OCI-LY1 (cell line): ENCODE measurements at regions not wholly inside any gene's neighbourhood (a gene's known extent, or its start where the extent isn't known, plus 50 kb on each side); places are given as distances from the start of the nearest gene placed in this dataset.

Experiments
- H2AFZ ChIP-seq: fragments of 200-600 bp; sonication (generic), shearing (Covaris generic); 2 replicates; pipeline ENCODE4 v1.6.0; 2014; ENCODE audit warnings: antibody characterized with exemption, mild to moderate bottlenecking, low read length
- H3F3A ChIP-seq: fragments of 200-600 bp; sonication (generic), shearing (Covaris generic); 2 replicates; pipeline ENCODE4 v1.6.0; 2014; ENCODE audit warnings: mild to moderate bottlenecking, antibody characterized with exemption, low read length, moderate library complexity; ENCODE audit not compliant: insufficient read depth
- H3K27ac ChIP-seq: fragments of 200-600 bp; sonication (generic); 2 replicates; pipeline ENCODE4 v1.5.1; 2014; ENCODE audit warnings: low read length, mixed run types, mild to moderate bottlenecking, low read depth; ENCODE audit not compliant: poor library complexity, severe bottlenecking
- H3K27me3 ChIP-seq: fragments of 200-600 bp; sonication (generic); 2 replicates; pipeline ENCODE4 v1.6.0; 2014; ENCODE audit warnings: antibody characterized with exemption, mild to moderate bottlenecking, low read length, moderate library complexity; ENCODE audit not compliant: insufficient read depth
- H3K36me3 ChIP-seq: fragments of 200-600 bp; sonication (generic); 2 replicates; pipeline ENCODE4 v1.6.1; 2014; ENCODE audit warnings: mild to moderate bottlenecking, antibody characterized with exemption, low read length, moderate library complexity, mixed read lengths; ENCODE audit not compliant: insufficient read depth
- H3K4me1 ChIP-seq: fragments of 200-600 bp; sonication (generic); 2 replicates; pipeline ENCODE4 v1.5.1; 2014; ENCODE audit warnings: mild to moderate bottlenecking, low read length, moderate library complexity; ENCODE audit not compliant: insufficient read depth, severe bottlenecking
- H3K4me2 ChIP-seq: fragments of 200-600 bp; sonication (generic), shearing (Covaris generic); 2 replicates; pipeline ENCODE4 v1.6.1; 2014; ENCODE audit warnings: low read length
- H3K4me3 ChIP-seq: fragments of 200-600 bp; sonication (generic); 2 replicates; pipeline ENCODE4 v1.5.1; 2014; ENCODE audit warnings: low read length, low read depth, mild to moderate bottlenecking, mixed read lengths; ENCODE audit not compliant: poor library complexity, severe bottlenecking
- H3K79me2 ChIP-seq: fragments of 200-600 bp; shearing (Covaris generic); 2 replicates; pipeline ENCODE4 v1.6.1; 2016; ENCODE audit warnings: mixed run types, low read length, mixed read lengths; ENCODE audit not compliant: insufficient read depth
- H3K9ac ChIP-seq: fragments of 200-600 bp; sonication (generic), shearing (Covaris generic); 2 replicates; pipeline ENCODE4 v1.6.1; 2014; ENCODE audit warnings: mild to moderate bottlenecking, low read length, mixed read lengths
- H3K9me2 ChIP-seq: fragments of 200-600 bp; sonication (generic), shearing (Covaris generic); 2 replicates; pipeline ENCODE4 v1.6.1; 2014; ENCODE audit warnings: low read depth, mild to moderate bottlenecking, low read length, mixed read lengths
- H3K9me3 ChIP-seq: fragments of 200-600 bp; shearing (Covaris generic); 2 replicates; pipeline ENCODE4 v1.6.1; 2014; ENCODE audit warnings: low read length, mixed read lengths
- H4K20me1 ChIP-seq: fragments of 200-600 bp; sonication (generic), shearing (Covaris generic); 2 replicates; pipeline ENCODE4 v1.6.0; 2016; ENCODE audit warnings: mild to moderate bottlenecking, low read length; ENCODE audit not compliant: insufficient read depth
- EZH2 ChIP-seq: fragments of 200-600 bp; sonication (generic), shearing (Covaris generic); IDR thresholded peaks from 2 replicates; pipeline ENCODE4 v1.8.0; 2017; ENCODE audit warnings: borderline replicate concordance, mixed run types, mild to moderate bottlenecking, antibody characterized with exemption, low read length, moderate library complexity, mixed read lengths
- TF ChIP-seq, protein P1 (sequence below): fragments of 200-600 bp; sonication (generic), shearing (Covaris generic); IDR thresholded peaks from 2 replicates; pipeline ENCODE4 v1.5.1; 2017; ENCODE audit warnings: mild to moderate bottlenecking, antibody characterized with exemption, low read length, moderate library complexity, mixed read lengths

DNA sequence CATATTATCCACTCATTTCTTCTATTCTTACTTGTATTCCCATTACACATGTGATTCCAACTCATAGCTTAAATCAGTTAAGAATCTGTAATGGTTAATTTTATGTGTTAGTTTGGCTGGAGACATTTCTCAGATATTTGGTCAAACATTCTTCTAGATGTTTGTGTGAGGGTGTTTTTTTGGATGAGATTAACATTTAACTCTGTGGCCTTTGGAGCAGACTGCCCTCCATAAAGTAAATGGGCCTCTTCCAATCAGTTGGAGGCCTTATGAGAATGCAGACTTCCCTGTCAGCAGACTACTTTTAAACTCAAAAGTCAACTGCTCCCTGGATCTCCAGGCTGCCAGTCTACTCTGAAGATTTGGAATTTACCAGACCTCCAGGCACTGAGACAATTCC is 976.8 kb upstream of the ACVR2A start:
- no peak overlapping the region for H3K4me3 ChIP-seq

DNA sequence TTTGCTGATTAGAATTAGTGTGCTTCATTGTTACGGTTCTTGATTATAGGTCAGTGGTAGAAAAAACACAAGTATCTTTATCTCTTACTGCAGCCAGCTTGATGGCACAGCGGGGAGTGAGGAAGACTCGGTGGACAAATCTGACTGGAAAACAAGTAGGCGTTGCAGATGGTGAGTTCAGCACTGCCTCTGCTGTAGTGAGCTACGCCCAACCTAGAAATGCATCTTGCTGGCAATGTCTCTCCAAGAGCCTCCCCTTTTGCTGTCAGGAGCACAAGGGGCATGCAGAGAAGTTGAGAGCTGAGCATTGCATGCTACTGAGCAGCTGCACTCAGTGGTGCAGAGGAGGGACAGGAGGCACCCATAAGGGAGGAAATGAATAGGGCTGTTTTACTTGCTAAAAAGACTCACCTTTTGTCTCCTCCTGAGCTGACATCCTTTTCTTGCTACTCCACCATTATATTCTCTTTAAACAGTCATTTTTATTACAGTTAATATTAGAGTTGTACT is 977.3 kb upstream of the ACVR2A start:
- H3K36me3 ChIP-seq, result no peaks in the 10 kb centered on the region

More for the DNA sequence above, 976.8 kb upstream of the ACVR2A start:
- H3K9me3 ChIP-seq, result no peaks in the 10 kb centered on the region
- H3K4me2 ChIP-seq, result no peak overlapping the region
- H4K20me1 ChIP-seq, result no peaks in the 10 kb centered on the region
- H3K9ac ChIP-seq, result no peak overlapping the region
- no peaks in the 10 kb centered on the region for H3K4me1 ChIP-seq
- no peaks in the 10 kb centered on the region for H3K79me2 ChIP-seq
- H3K36me3 ChIP-seq, result no peaks in the 10 kb centered on the region
- no peaks in the 10 kb centered on the region for H3K9me2 ChIP-seq
- no peaks in the 10 kb centered on the region for H3F3A ChIP-seq
- H2AFZ ChIP-seq, result no peak overlapping the region
- H3K27ac ChIP-seq, result no peak overlapping the region
- H3K27me3 ChIP-seq, result no peaks in the 10 kb centered on the region
- no peak for TF ChIP-seq EZH2
- TF ChIP-seq, protein P1, sequence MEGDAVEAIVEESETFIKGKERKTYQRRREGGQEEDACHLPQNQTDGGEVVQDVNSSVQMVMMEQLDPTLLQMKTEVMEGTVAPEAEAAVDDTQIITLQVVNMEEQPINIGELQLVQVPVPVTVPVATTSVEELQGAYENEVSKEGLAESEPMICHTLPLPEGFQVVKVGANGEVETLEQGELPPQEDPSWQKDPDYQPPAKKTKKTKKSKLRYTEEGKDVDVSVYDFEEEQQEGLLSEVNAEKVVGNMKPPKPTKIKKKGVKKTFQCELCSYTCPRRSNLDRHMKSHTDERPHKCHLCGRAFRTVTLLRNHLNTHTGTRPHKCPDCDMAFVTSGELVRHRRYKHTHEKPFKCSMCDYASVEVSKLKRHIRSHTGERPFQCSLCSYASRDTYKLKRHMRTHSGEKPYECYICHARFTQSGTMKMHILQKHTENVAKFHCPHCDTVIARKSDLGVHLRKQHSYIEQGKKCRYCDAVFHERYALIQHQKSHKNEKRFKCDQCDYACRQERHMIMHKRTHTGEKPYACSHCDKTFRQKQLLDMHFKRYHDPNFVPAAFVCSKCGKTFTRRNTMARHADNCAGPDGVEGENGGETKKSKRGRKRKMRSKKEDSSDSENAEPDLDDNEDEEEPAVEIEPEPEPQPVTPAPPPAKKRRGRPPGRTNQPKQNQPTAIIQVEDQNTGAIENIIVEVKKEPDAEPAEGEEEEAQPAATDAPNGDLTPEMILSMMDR, result no peak

DNA sequence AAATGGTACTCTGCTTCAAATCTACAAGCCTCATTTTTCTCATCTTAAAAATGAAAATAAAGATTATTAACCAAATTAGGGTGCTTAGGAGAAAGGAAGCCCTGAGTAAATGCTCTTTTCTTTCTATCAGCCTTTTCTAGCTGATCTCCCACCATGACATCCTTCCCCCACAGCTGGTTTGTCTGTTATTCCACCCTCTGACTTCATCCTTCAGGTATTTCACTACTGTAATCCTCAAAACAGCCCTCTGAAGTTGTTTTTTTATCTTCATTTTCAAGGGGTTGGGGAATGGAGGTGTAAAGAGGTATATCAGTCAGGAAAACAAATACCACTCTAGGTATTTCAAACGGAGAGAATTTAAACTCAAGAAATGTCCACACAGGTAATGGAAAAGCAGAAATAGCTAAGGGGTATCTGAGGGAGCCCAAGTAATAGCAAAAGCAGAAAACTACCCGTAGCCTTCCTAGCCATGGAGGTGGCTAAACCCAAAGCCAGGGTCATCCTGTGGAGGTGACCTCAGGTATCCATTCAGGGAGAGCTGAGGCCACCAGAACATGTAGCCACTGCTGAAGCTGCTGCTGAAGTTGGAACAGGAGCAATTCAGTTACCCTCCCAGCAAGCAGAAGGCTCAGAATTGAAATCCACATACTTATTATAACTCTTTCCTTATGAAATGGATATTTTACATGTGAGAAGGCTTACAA is 990.9 kb upstream of the ACVR2A start:
- TF ChIP-seq, protein P1, result no peak
- TF ChIP-seq EZH2, result no peak
- Histone ChIP-seq H4K20me1 (no peaks in the 10 kb centered on the region), H3F3A (no peaks in the 10 kb centered on the region), H3K27ac (no peak overlapping the region), H2AFZ (no peak overlapping the region), H3K79me2 (no peaks in the 10 kb centered on the region), H3K4me1 (no peaks in the 10 kb centered on the region), H3K9me2 (no peaks in the 10 kb centered on the region), H3K36me3 (no peaks in the 10 kb centered on the region), H3K9me3 (no peaks in the 10 kb centered on the region), H3K4me2 (no peak overlapping the region), H3K4me3 (no peak overlapping the region), H3K9ac (no peak overlapping the region), H3K27me3 (no peaks in the 10 kb centered on the region)

More for the DNA sequence above, 977.3 kb upstream of the ACVR2A start:
- no peak for TF ChIP-seq EZH2
- TF ChIP-seq, protein P1, result no peak
- H4K20me1 ChIP-seq, result no peaks in the 10 kb centered on the region
- no peaks in the 10 kb centered on the region for H3K27me3 ChIP-seq
- no peaks in the 10 kb centered on the region for H3K9me3 ChIP-seq
- H3K79me2 ChIP-seq, result no peaks in the 10 kb centered on the region
- no peak overlapping the region for H3K4me3 ChIP-seq
- H3K9ac ChIP-seq, result no peak overlapping the region
- H3K4me1 ChIP-seq, result no peaks in the 10 kb centered on the region
- no peak overlapping the region for H3K4me2 ChIP-seq
- no peaks in the 10 kb centered on the region for H3F3A ChIP-seq
- no peaks in the 10 kb centered on the region for H3K9me2 ChIP-seq
- no peak overlapping the region for H2AFZ ChIP-seq
- no peak overlapping the region for H3K27ac ChIP-seq
